Ovary (tissue), 3 donors: ENCODE measurements at regions not wholly inside any gene's neighbourhood (a gene's known extent, or its start where the extent isn't known, plus 50 kb on each side); places are given as distances from the start of the nearest gene placed in this dataset.

Experiments
- CTCF ChIP-seq, 3 donors: fragments of 450-650 bp in 2 of 3; fragments of 200-600 bp in 1 of 3; IDR thresholded peaks; one replicate each; pipeline versions ENCODE4 v1.5.1 to v1.8.0; 2016 to 2022; ENCODE audit warnings: antibody characterized with exemption in 3 of 3, mild to moderate bottlenecking in 1 of 3
- EP300 ChIP-seq: sonication (generic); formaldehyde crosslinking; IDR thresholded peaks from one replicate; pipeline ENCODE4 v1.6.1; 2017; ENCODE audit warnings: antibody characterized with exemption
- POLR2A ChIP-seq: fragments of 450-650 bp; IDR thresholded peaks from one replicate; pipeline ENCODE4 v1.6.1; 2017; ENCODE audit warnings: antibody characterized with exemption, mild to moderate bottlenecking, moderate library complexity
- donor health status: DM: no; HTN: no; CAD: no.

DNA sequence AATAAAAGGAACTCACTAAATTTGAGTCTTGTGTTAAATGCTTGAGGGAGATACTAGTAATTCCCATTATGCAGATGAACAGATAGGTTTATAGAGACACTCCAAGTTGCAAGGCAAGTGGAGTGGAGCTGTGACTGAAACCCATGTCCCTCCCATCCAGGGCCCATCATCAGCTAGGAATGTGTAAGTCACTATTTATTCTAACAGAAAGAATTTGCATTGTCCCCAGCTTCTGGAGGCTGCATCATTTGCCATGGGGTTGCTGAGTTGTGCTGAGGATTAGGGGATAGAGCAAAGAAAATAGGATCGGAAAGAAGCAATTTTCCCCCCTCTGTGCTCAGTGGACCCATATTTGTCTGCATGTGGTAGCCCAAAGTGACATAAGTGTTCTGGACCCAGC, 197.4 kb upstream of the RGMA start:
- TF ChIP-seq POLR2A: no peak
- no peak for TF ChIP-seq EP300
- TF ChIP-seq CTCF (IDR thresholded peaks at IDR 0.05): no peak
